ENCODE measurements at regions not wholly inside any gene's neighbourhood (a gene's known extent, or its start where the extent isn't known, plus 50 kb on each side); places are given as distances from the start of the nearest gene placed in this dataset.

GRCh38 chr2:16080071-16080470 lies 139.7 kb downstream of the MYCN start:
- H3K56ac ChIP-seq (ENCODE audit: extremely low read depth, insufficient read depth, low read length): no peak overlapping the region
- H2BK20ac ChIP-seq (ENCODE audit: low read depth, low read length): no peak overlapping the region
- no TSS peak for BruUV-seq (replicated peaks)
- CTCF ChIA-PET: no interaction called here
- H3K9ac ChIP-seq (ENCODE audit: low read depth, low read length): no peak overlapping the region
- no peaks in the 10 kb centered on the region for H3K36me3 ChIP-seq (ENCODE audit: control insufficient read depth, insufficient read depth, low read length)
- H2AFZ ChIP-seq (replicated peaks; ENCODE audit: low read length, poor library complexity): no peak overlapping the region
- H3K4me1 ChIP-seq (ENCODE audit: control insufficient read depth, insufficient read depth, low read length): no peaks in the 10 kb centered on the region
- H2BK120ac ChIP-seq (ENCODE audit: low read depth, low read length): no peak overlapping the region
- no peak overlapping the region for H3K23ac ChIP-seq (ENCODE audit: low read depth, low read length)
- dilution Hi-C loops (cut with HindIII; ENCODE audit: low sequenced_read_pairs, unreplicated experiment): no loop called here
- H3K9me3 ChIP-seq (ENCODE audit: control insufficient read depth, insufficient read depth, low read length): peaks cover 44% of the 10 kb centered on the region
- H3K27me3 ChIP-seq (ENCODE audit: control insufficient read depth, insufficient read depth, low read length): no peaks in the 10 kb centered on the region
- POLR2A ChIA-PET (ENCODE audit: unreplicated experiment): no interaction called here
- no peak overlapping the region for H4K5ac ChIP-seq (ENCODE audit: low read depth, low read length)
- H2BK15ac ChIP-seq (ENCODE audit: low read depth, low read length): no peak overlapping the region
- H4K20me1 ChIP-seq (ENCODE audit: insufficient read depth, low read length): no peaks in the 10 kb centered on the region
- TF ChIP-seq CHD1 (IDR thresholded peaks at IDR 0.05; ENCODE audit: low read depth, low read length) (no peak), FOS (IDR thresholded peaks at IDR 0.05; ENCODE audit: low read depth, low read length) (no peak), RCOR1 (IDR thresholded peaks at IDR 0.05; ENCODE audit: insufficient replicate concordance, low read length) (no peak), ELK1 (IDR thresholded peaks at IDR 0.05; ENCODE audit: borderline replicate concordance, low read depth, low read length) (no peak), BHLHE40 (IDR thresholded peaks at IDR 0.05; ENCODE audit: low read depth, low read length) (no peak), CTCF (conservative IDR thresholded peaks at IDR 0.05; ENCODE audit: low read depth, low read length) (no peak), RAD21 (IDR thresholded peaks at IDR 0.05; ENCODE audit: low read length) (no peak), NFE2L2 (IDR thresholded peaks at IDR 0.05; ENCODE audit: low read depth, low read length) (no peak)
- no peak overlapping the region for H2BK5ac ChIP-seq (ENCODE audit: low read depth, low read length, poor library complexity, severe bottlenecking)
- in situ Hi-C loops (cut with MboI; ENCODE audit: low sequenced_read_pairs): no loop called here
- WGBS, 2 experiments (ENCODE audit: extremely low coverage in 2 of 2, insufficient read length in 1 of 2): no CpG with 5 or more reads among the region's 4 CpGs
- no peak overlapping the region for H3K18ac ChIP-seq (ENCODE audit: low read depth, low read length)
- no peak overlapping the region for H2AK9ac ChIP-seq (replicated peaks; ENCODE audit: low read depth, low read length, poor library complexity)
- no peak overlapping the region for H3K4ac ChIP-seq (ENCODE audit: low read depth, low read length)
- no peak overlapping the region for H3K4me2 ChIP-seq (ENCODE audit: low read depth, low read length)
- no peak overlapping the region for H4K91ac ChIP-seq (ENCODE audit: insufficient read depth, low read depth, low read length)
- no peak overlapping the region for H3K4me3 ChIP-seq (ENCODE audit: insufficient read depth, low read depth, low read length)
- intact Hi-C loops (cut with micrococcal nuclease): no loop called here
- no peaks in the 10 kb centered on the region for H3K9me1 ChIP-seq (ENCODE audit: insufficient read depth, low read length)
- H3K14ac ChIP-seq (replicated peaks; ENCODE audit: low read depth, low read length): no peak overlapping the region
- H4K8ac ChIP-seq (ENCODE audit: low read depth in 2 of 2, low read length in 2 of 2): no peak overlapping the region
- no peak overlapping the region for H3K27ac ChIP-seq (ENCODE audit: insufficient read depth, low read length)
- no peak for DNase-seq
- H2AK5ac ChIP-seq (ENCODE audit: low read depth, low read length): no peak overlapping the region
- H3K79me1 ChIP-seq (ENCODE audit: low read depth in 1 of 2, low read length in 2 of 2): no peaks in the 10 kb centered on the region
- ATAC-seq (ENCODE audit: low read depth): no peak

All from IMR-90 (cell line).